Fibroblast of pulmonary artery (primary cell): ENCODE measurements at regions not wholly inside any gene's neighbourhood (a gene's known extent, or its start where the extent isn't known, plus 50 kb on each side); places are given as distances from the start of the nearest gene placed in this dataset.

Experiments used
- DNase-seq: peaks from one replicate; pipeline ENCODE4 v3.0.0-alpha.2; 2010; ENCODE audit warnings: low read depth
- H3K4me3 ChIP-seq: replicated peaks from 2 replicates; pipeline ENCODE4 v1.5.1; 2011; ENCODE audit warnings: low read depth, mild to moderate bottlenecking, control low read depth, low read length, moderate library complexity
- TF ChIP-seq, protein P1 (sequence below): IDR thresholded peaks from 2 replicates; pipeline ENCODE4 v1.5.1; 2011; ENCODE audit warnings: mild to moderate bottlenecking, control low read depth, low read length, inconsistent platforms; ENCODE audit errors: missing control alignments

DNA sequence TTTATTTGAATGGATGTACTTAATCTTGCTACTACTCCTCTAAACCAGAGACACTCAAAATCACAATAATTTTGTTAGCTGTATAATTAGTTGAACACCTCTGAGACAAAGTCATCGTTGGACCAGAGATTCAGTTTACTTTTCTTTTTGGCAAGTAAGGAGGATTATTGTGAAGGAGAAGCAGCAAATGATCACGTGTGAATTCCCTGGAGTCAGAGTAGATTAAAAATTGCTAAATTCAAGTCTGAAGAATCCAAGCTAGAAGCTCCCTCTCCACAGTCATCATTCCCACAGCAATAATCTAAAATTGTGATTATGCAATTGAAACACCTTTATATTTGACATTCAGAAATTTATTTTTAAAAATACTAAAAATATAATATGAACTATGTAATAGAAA is 484.4 kb downstream of the CMPK2 start:
- TF ChIP-seq, protein P1, sequence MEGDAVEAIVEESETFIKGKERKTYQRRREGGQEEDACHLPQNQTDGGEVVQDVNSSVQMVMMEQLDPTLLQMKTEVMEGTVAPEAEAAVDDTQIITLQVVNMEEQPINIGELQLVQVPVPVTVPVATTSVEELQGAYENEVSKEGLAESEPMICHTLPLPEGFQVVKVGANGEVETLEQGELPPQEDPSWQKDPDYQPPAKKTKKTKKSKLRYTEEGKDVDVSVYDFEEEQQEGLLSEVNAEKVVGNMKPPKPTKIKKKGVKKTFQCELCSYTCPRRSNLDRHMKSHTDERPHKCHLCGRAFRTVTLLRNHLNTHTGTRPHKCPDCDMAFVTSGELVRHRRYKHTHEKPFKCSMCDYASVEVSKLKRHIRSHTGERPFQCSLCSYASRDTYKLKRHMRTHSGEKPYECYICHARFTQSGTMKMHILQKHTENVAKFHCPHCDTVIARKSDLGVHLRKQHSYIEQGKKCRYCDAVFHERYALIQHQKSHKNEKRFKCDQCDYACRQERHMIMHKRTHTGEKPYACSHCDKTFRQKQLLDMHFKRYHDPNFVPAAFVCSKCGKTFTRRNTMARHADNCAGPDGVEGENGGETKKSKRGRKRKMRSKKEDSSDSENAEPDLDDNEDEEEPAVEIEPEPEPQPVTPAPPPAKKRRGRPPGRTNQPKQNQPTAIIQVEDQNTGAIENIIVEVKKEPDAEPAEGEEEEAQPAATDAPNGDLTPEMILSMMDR = no peak
- H3K4me3 ChIP-seq = no peak overlapping the region
- DNase-seq = no peak

DNA sequence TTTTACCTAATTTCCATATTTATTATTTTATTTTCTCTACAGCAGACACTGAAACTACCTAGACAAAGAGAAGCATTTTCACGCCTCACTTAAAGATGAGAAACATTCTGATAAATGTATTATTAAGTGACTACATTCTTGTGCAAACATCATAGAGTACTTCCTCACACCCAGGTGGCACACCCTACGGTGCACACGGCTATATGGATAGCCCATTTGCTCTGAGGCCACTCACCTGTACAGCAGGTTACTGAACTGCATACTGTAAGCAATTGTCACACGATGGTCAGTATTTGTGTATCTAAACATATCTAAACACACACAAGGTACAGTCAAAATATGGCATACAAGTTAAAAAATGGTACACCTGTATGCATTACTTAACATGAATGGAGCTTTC is 481.4 kb downstream of the CMPK2 start:
- no peak overlapping the region for H3K4me3 ChIP-seq
- no peak for DNase-seq
- TF ChIP-seq, protein P1 = no peak

DNA sequence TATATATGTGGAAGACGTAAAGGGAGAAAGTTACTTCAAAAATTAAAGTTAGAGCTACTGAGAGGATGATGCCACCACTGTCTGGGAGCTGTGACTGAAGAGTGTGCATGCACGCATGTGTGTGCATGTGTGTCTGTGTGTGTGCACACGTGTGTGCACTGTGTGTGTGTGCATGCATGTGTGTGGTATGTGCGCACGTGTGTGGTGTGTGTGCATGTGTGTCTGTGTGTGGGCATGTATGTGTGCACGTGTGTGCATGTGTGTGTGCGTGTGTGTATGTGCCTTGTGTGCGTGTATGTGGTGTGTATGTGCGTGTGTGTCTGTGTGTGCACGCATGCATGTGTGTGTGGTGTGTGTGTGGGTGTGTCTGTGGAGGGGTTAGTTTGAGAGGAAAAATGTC is 473.4 kb downstream of the CMPK2 start:
- DNase-seq = no peak
- TF ChIP-seq, protein P1 = no peak
- no peak overlapping the region for H3K4me3 ChIP-seq

DNA sequence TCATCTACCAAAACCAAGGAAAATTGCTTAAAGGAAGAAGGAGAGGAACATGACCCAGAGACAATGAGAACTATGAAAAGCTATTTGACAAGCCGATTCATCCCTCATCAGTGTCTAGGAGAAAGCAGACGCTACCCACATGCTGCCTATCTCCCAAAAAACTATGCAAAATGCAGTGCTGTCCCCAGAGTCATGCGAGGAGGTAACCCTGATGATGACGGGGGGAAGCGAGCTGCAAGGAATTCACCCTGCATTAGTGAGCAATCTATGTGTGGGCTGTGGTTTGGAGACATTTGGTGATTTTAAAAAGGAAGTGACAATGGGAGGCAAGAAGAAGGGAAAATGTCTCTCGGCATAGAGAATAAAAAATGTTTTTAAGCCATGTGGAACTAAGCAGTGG is 472.7 kb downstream of the CMPK2 start:
- DNase-seq = no peak
- TF ChIP-seq, protein P1 = no peak

DNA sequence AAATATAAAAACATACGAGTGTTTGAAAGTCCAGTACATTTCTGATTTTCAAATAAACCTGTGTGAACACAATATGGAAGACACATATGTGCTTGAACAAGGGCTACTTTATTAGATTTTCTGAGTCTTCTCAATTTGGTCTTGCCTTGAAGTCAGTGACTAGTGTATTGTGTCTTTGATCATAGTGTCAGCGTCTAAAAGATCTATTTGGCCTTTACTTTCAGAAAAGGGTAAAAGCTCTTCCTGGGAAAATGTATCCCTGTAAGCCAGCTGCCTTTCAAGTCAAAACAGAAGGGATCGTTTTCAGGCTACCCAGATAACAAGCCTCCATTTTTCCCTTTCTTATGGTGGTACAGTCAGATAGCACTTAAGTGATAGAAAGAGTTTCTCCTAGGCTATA is 471.9 kb downstream of the CMPK2 start:
- no peak for DNase-seq
- TF ChIP-seq, protein P1 = no peak

More for the DNA sequence above, 472.7 kb downstream of the CMPK2 start:
- no peak overlapping the region for H3K4me3 ChIP-seq

DNA sequence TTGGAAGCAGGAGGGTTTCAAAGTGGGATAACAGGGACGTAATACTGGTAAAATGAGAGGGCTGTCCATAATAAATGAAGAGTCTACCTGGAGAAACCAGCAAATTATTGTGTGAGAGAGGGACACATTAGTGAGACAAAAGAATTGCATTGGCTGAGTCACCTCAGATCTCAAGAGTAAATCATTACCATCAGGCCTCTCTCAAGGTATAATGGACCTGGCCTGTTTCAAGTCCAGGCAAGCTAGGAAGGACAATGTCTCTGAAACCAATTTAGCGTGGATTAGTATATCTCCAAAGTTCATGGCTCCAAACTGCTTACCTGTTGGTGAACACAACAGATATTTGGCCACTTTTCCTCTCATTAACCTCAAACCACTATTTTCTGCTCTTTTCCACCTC is 471.4 kb downstream of the CMPK2 start:
- TF ChIP-seq, protein P1 = no peak
- no peak overlapping the region for H3K4me3 ChIP-seq
- DNase-seq = no peak

More for the DNA sequence above, 471.9 kb downstream of the CMPK2 start:
- no peak overlapping the region for H3K4me3 ChIP-seq

DNA sequence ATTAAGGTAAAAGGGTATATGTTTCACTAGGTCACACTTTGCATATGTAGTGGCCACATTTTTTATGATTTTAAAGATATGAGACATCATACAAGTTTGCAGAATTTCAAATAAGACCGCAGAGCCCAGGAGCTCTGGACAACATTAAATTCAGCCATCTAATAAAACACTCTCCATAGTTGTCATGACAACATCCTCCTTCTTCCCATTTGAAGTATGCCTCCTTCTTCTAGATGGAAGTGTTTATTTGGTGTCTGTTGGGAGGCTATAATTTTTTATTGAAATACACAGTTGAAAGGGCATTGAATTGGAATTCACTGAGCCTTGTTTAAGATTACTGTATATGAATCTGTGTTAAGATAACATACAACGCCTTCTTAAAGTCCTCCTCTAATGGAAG is 467.3 kb downstream of the CMPK2 start:
- TF ChIP-seq, protein P1 = no peak
- DNase-seq = no peak
- H3K4me3 ChIP-seq = no peak overlapping the region
